K562 (cell line): ENCODE measurements at regions not wholly inside any gene's neighbourhood (a gene's known extent, or its start where the extent isn't known, plus 50 kb on each side); places are given as distances from the start of the nearest gene placed in this dataset.

Experiments used
- CBX5 ChIP-seq: IDR thresholded peaks from 2 replicates; pipeline ENCODE4 v1.6.1; 2014; ENCODE audit warnings: low read depth, borderline replicate concordance
- CTBP1 ChIP-seq: fragments of 450-650 bp; IDR thresholded peaks from 2 replicates; pipeline ENCODE4 v1.6.1; 2016; ENCODE audit warnings: borderline replicate concordance
- ETS2 ChIP-seq: IDR thresholded peaks from 2 replicates; pipeline ENCODE4 v1.6.1; 2016; ENCODE audit warnings: borderline replicate concordance, missing genetic modification characterization, mild to moderate bottlenecking, moderate library complexity, missing compliant biosample characterization; ENCODE audit not compliant: poor library complexity, severe bottlenecking
- ETV5 ChIP-seq: sonication (generic); formaldehyde crosslinking; IDR thresholded peaks from 2 replicates; pipeline ENCODE4 v1.4.0; 2020; ENCODE audit warnings: low read depth, mild to moderate bottlenecking, missing genetic modification reagents
- FOXA1 ChIP-seq: fragments of 450-650 bp; IDR thresholded peaks from 2 replicates; pipeline ENCODE4 v1.6.1; 2016; ENCODE audit warnings: mild to moderate bottlenecking, borderline replicate concordance
- KLF13 ChIP-seq: fragments of 450-650 bp; IDR thresholded peaks from 2 replicates; pipeline ENCODE4 v1.6.1; 2016; ENCODE audit warnings: missing genetic modification characterization, low read depth, mild to moderate bottlenecking, missing compliant biosample characterization, moderate library complexity, borderline replicate concordance
- MXI1 ChIP-seq: IDR thresholded peaks from 2 replicates; pipeline ENCODE4 v1.6.1; 2011; ENCODE audit warnings: low read depth, mild to moderate bottlenecking, improper control_type of control experiment, low read length
- NUFIP1 ChIP-seq: fragments of 450-650 bp; IDR thresholded peaks from 2 replicates; pipeline ENCODE4 v1.6.1; 2018; ENCODE audit not compliant: partially characterized antibody
- RAD51 ChIP-seq: fragments of 450-650 bp; IDR thresholded peaks from 2 replicates; pipeline ENCODE4 v1.7.1; 2016; ENCODE audit warnings: low read depth, mild to moderate bottlenecking, borderline replicate concordance
- REST ChIP-seq, 2 experiments: fragments of 450-650 bp; formaldehyde crosslinking in 1 of 2; IDR thresholded peaks; 2 replicates each; pipeline versions ENCODE4 v1.4.0 to v1.6.1; 2014 to 2020; ENCODE audit warnings: mild to moderate bottlenecking in 2 of 2, borderline replicate concordance in 1 of 2, low read depth in 1 of 2
- RFX7 ChIP-seq: fragments of 250-450 bp; sonication (Bioruptor Pico); IDR thresholded peaks from 2 replicates; pipeline ENCODE4 v1.5.1; 2021; ENCODE audit warnings: mild to moderate bottlenecking
- SRSF3 ChIP-seq: fragments of 200-400 bp; formaldehyde crosslinking; IDR thresholded peaks from 2 replicates; pipeline ENCODE4 v1.6.1; 2016; ENCODE audit warnings: mild to moderate bottlenecking, low read length, moderate library complexity; ENCODE audit not compliant: insufficient read depth
- TARDBP ChIP-seq: fragments of 450-650 bp; IDR thresholded peaks from 2 replicates; pipeline ENCODE4 v1.6.1; 2016
- TEAD2 ChIP-seq: fragments of 450-650 bp; IDR thresholded peaks from 2 replicates; pipeline ENCODE4 v1.6.1; 2016; ENCODE audit warnings: missing genetic modification characterization, control low read depth, missing compliant biosample characterization
- ZNF239 ChIP-seq: fragments of 250-450 bp; sonication (Bioruptor Pico); IDR thresholded peaks from 2 replicates; pipeline ENCODE4 v1.4.0; 2020; ENCODE audit warnings: mild to moderate bottlenecking
- ZNF395 ChIP-seq: fragments of 200-800 bp; sonication (Bioruptor generic); IDR thresholded peaks from 2 replicates; pipeline ENCODE4 v1.6.1; 2017; ENCODE audit warnings: missing genetic modification characterization, missing compliant biosample characterization

- TF ChIP-seq REST (IDR thresholded peaks at IDR 0.05; ENCODE audit: borderline replicate concordance) = no peak
- TF ChIP-seq REST (CRISPR knock-in tag; IDR thresholded peaks at IDR 0.05; ENCODE audit: low read depth) = peak; percentile 18; the same call in 1 of the 2 replicates
- no peak for TF ChIP-seq TARDBP
- no peak for TF ChIP-seq RFX7 (CRISPR knock-in tag)
- TF ChIP-seq ETS2 (tag) = no peak
- TF ChIP-seq CTBP1 = no peak
- TF ChIP-seq ETV5 (CRISPR knock-in tag) = peak; percentile 32; the same call in 1 of the 2 replicates
- no peak for TF ChIP-seq KLF13 (tag)
- peak; percentile 48; the same call in 1 of the 2 replicates for TF ChIP-seq RAD51
- no peak for TF ChIP-seq NUFIP1
- TF ChIP-seq SRSF3 = 0 out of 2 replicates have a peak, but pooled peaks have one; percentile 17
- TF ChIP-seq MXI1 = no peak
- TF ChIP-seq ZNF239 (CRISPR knock-in tag) = no peak
- TF ChIP-seq TEAD2 (tag) = no peak
- TF ChIP-seq FOXA1 = no peak
- TF ChIP-seq ZNF395 (CRISPR knock-in tag) = peak; percentile 12; the same call in 1 of the 2 replicates
- TF ChIP-seq CBX5 = no peak
Observed at GRCh38 chrX:40176351-40177116, 78.8 kb upstream of the BCOR start (continued).
